Glomerular endothelial cell (primary cell): ENCODE measurements at regions not wholly inside any gene's neighbourhood (a gene's known extent, or its start where the extent isn't known, plus 50 kb on each side); places are given as distances from the start of the nearest gene placed in this dataset.
"Not testable (repeated sequence)": the region's sequence is repeated elsewhere in the genome, so short reads cannot be mapped to it uniquely, and the experiment has no call there.

ENCODE experiments used
- DNase-seq: peaks from one replicate; pipeline ENCODE4 v3.0.0-alpha.2; 2011; ENCODE audit warnings: low read depth, low spot score; ENCODE audit errors: extremely low read depth

DNA sequence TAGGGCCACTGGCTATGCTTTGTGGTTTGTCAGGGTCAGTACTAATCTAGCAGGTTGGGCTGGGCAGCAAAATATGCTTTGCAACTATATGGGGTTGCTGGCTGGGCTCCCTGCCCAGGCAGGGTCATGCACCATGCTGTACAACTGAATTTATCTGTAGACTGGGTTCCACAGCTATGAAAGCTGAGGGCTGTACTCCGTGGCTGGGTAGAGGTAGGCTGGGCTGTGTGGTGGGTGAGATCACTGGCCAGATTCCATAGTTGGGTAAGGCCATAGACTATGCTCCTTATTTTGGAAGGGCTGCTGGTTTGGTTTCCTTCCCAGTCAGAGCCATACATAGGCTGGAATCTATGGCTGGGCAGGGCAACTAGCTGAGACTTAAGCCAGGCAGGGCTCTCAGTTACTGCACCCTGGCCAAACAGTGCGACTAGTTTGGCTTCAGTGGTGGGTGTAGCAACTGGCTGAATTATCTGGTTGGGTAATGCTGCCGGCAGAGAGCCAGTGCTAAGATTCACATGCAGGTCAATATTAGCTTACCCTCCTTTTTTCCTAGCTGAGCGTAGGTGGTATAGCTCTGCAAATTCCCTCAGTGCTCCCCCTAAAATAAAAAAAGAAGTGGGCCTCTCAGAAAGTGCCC, 769.1 kb upstream of the CDH8 start:
- no peak for DNase-seq

DNA sequence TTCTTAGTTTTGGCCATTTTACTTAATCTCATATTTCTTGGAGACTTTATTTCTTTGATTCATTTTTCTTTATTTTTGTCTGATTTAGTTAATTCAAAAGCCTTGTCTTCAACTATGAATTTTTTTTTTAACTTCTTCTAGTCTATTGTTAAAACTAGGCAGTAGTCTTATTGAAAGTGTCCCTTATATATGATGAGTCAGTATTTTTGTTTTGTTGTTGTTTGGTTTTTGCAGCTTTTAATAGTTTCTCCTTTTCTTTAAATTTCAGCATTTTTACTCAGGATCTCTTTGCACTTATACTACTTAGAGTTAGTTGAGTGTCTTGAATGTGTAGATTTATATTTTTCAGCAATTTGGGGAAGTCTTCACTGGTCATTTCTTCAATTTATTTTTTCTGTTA, 758.5 kb upstream of the CDH8 start:
- DNase-seq: no peak

DNA sequence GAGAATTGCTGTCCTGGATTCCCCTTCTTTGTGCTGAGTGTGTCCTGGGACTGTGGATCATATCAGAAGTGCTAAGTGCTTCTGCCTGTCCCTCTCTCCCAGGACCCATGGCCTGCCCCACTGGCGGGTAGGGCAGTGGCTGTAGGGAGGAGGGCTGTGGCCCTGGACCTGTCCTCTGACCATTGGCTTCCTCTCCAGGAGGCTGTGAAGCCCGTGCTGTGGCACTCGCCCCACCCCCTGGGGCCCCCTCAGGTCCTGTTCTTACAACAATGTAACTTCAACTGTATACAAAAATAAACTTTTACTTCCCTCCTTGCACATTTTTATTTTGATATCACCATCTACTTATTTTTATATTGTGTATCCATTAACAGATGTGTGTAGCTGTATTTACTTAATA, 743.8 kb upstream of the CDH8 start:
- not testable (repeated sequence) for DNase-seq

DNA sequence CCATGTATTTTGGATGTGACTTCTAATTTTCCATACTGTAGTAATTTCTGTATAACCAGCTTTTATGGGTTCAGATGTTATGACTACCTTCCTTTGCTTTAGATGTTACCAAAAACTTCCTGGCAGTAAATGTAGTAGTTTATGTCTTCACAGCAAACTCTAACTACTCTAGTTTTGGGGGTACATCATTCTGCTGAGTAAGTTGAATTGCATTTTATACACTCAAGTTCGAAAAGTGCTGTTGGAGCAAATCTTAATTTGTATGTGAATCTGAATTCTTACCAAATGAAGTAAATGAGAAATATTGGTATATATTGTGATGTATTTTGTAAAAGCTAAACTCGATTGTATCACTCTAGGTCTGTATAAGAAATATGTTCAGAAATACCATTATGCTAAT, 728.3 kb upstream of the CDH8 start:
- DNase-seq: no peak

DNA sequence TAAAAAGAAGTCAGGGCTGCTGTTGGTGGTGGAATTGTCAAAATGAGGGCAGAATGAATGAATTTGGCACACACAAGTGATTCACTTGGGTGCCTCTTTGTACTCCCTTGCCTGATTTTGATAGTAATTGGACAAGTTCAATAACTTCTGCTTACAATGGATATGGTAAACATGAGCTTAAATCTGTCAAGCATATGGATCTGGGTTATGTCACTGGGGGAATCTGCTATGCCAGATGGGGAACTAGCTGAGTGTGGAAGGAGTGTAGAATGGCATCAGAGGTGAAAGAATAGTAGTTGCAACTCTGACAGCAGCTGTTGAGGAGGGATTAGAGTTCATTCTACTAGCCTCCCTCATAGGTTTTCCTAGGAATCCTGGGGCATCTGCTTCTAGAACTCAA, 724.2 kb upstream of the CDH8 start:
- DNase-seq: no peak

DNA sequence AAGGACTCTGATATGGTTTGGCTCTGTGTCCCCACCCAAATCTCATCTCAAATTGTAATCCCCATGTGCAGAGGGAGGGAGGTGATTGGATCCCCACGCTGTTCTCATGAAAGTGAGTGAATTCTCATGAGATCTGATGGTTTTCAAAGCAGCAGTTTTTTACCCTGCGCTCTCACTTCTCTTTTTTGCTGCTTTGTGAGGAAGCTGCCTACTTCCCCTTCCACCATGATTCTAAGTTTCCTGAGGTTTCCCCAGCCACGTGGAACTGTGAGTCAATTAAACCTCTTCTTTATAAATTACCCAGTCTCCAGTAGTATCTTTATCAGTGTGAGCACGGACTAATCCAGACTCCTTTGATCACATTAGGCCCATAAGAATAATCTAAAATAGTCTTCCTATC, 719.7 kb upstream of the CDH8 start:
- no peak for DNase-seq

DNA sequence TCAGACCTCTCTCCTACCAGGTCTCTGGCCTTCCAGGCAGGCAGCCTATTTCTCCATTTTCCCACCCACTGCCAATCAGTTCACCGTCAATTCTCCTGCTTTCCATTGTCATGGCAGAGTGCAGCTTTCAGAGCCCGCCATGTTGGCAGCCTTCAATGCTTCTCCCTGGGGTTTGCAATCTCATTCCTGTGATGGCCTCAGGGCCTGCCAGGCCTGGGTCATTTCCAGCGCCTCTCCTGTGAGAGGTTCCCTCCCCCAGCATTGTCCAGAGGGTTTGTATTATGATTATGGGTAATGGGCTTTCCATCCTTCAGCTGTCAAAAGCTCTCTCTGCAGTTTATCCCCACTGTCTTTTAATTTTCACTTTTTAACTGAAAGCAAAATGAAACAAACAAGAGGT, 716.6 kb upstream of the CDH8 start:
- DNase-seq: no peak

DNA sequence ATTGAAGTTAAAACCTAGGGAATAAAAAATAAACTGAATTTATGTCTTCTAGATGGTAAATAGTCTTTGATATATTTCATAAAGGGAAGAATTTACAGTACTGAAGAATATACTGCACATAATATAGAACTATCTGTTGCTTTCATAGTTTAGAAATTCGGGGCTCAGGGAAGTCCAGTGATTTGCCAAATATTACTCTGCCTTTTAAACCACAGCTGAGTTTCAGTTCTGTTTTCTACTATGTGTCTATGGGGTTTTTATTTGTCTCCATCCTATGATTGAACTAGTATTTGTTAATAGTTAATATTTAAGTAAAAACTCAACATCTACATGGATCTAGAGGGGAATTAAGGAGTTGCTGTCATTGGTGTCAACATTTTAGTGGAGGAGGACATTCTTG, 715.0 kb upstream of the CDH8 start:
- no peak for DNase-seq

DNA sequence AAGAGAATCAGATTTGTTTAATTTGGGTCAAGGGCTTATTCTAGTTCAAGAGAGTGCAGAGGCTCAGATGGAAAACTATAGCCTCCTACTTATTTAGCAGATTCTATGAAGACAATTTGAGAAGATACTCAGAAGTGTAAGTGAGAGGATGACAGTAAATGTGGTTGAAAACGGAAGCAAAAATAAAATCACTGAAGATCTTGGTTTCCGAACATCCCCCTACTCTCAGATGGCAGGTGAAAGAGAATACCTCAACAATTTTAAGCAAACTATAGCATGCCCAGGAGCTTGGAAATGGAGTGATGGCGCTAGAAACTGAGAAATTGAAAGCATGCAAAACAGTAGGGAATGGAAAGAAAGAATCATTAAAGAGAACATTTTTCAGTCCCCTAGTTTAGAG, 705.5 kb upstream of the CDH8 start:
- no peak for DNase-seq

DNA sequence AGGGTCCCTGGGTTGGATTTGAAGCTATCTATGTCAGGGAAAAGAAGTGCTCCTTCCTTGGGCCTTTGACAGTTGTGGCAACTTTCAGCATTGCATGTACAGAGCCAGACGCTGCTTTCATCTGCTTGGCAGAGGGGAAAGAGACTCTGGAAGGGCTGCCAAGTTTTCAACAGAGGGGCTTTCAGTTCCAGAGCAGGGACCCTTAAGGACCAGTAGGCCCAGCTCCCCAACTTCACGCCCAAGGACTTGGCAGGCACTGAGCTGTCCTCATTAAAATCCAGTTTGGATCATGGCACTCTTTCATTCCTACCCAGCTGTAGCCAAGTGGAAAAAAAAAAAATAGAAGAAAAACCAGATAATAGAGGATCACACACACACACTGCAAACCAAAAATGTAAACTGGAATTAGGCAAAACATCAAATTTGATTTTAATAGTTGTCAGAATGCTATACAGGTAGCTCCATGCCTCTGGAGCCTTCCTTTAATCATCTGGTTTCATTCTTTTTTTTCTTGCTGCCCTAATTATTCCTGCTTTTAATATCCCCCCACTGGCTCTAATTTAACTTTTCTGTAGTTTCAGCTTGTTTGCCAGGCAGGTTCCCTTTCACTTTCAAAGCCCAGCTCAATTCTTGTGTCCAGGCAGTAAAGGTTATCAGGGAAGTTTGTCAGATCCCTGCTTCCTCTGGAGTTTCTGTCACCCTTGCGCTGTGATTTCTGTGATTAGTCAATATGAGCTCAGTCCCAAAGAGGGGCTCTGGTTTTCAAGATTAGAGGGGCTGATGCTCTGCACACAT, 702.6 kb upstream of the CDH8 start:
- no peak for DNase-seq

DNA sequence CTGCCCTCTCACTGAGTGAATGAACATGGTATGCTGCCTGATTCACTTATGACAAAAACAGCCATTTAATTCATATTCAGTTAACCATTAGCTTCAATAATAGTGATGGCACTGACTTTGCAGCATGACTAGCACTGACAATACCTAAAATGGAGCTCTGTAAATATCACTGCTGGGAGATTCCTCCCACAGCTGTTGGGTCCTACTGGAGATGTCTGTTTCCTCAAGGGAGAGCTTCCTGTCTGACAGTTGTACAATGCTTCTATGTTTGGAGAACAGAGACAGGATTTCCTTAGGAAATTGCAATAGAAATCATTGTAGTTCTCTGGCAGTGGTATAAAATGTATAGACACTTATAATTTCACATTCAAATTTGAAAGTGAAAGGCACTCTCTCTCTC, 695.9 kb upstream of the CDH8 start:
- no peak for DNase-seq

DNA sequence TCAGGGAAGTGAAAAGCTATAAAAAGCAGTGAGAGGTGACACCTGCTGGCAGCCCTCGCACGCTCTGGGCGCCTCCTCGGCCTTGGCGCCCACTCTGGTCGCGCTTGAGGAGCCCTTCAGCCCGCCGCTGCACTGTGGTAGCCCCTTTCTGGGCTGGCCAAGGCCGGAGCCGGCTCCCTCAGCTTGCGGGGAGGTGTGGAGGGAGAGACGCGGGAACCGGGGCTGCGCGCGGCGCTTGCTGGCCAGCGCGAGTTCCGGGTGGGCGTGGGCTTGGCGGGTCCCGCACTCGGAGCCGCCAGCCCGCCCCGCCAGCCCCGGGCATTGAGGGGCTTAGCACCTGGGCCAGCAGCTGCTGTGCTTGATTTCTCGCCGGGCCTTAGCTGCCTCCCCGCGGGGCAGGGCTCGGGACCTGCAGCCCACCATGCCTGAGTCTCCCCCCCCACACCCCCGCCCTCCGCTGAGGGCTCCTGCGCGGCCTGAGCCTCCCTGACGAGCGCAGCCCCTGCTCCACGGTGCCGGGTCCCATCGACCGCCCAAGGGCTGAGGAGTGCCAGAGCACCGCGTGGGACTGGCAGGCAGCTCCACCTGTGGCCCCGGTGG, 688.5 kb upstream of the CDH8 start:
- not testable (repeated sequence) for DNase-seq

DNA sequence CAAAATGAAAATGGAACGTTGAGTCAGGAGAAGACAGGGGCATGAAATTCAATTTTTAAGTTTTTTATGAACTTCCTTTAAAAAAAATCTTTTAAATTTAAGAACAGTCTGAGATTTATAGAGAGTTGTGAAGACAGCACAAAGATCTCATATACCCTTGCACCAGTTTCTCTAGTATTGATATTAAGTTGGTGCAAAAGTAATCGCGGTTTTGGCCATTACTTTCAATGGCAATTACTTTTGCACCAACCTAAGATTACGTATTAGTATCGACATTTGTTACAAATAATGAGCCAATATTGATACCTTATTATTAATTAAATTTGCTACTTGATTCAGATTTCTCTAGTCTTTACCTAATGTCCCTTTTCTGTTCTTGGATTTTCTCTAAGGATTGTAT, 684.4 kb upstream of the CDH8 start:
- DNase-seq: no peak

DNA sequence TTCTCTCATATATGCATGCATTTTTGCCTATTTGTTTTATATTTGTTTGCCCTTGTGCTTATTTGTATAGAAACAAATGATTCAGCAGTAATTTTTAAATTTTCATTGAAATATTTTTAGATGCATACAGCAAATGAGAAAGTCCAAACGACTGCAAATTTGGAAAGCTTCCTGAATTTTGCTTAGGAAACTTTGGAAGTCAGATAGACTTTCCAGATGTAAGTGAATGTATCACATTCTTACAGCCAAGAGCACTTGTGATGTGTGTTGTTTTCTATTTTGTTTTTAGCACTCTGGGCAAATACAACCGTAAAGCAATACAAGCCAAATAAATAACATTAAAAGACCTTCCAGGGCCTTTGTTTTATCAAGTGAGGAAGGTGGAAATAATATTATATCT, 680.8 kb upstream of the CDH8 start:
- DNase-seq: no peak

DNA sequence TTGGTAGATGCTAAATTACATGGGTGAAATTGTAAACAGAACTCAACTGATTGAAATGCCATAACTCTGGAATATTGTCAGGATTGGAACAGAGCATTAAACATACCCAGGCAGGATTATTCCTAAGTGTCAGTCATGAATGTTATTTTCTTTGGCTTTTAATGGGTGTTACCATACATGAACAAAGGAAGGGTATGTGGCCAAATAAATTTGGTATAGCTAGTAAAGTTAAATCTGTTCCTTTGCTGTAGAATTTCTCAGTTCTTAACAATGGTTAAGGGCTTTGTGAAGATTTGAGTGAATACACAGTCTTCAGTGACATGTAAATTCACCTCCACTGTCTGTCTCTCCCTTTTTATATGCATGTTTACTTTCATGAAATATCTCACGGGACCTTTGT, 679.5 kb upstream of the CDH8 start:
- no peak for DNase-seq

DNA sequence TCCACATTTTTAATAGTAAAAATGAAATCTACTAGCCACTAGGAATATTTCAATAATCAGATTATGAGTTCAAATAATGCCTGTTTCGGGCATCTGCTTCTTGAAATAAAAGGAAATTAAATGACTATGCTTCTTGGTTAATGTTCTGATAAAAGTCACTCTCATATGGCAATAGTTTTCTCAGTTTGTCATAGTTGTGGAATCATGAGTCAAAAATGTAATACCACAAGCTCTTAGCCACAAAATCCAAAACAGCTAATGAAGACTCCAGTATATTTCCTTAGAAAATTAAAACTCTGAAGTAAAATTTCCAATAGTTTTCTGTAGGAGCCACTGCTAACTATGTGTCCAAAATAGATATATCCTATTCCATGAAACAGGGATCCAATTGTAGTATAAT, 676.3 kb upstream of the CDH8 start:
- no peak for DNase-seq

DNA sequence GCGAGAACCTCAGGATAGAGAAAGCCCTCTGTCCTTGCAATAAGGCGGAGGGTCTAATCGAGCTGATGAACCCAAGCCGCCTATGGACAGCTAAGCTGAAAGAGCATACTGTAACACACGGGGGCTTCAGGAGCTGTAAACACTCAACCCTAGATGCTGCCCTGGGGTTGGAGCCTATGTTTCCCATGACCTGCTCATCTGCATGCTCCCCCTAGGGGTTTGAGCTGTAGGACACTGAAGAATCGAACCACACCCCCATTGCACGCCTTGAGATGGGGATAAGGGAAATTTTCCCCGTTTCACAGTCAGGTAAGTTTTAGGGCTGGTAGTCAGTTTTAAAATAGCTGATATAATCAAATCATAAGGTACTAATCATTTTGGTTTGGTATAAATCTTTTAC, 675.6 kb upstream of the CDH8 start:
- DNase-seq: no peak

DNA sequence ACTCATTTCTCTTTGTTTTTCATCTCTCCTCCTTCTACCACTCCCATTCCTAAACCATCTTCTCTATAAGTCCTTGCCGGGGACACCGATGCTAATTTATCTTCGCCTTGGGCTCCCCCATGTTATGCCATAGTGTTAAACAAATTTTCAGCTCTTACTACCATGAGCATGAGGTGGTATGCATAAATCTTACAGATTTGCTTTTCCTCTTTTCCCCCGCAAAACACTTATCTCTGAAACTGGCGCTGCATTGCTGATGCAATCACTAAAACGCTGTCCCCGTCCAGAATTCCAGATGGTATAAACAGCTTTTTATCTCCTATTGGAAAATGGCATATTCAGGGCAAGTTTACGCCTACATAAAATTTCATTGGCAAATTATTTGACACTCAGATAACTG, 673.6 kb upstream of the CDH8 start:
- DNase-seq: no peak

DNA sequence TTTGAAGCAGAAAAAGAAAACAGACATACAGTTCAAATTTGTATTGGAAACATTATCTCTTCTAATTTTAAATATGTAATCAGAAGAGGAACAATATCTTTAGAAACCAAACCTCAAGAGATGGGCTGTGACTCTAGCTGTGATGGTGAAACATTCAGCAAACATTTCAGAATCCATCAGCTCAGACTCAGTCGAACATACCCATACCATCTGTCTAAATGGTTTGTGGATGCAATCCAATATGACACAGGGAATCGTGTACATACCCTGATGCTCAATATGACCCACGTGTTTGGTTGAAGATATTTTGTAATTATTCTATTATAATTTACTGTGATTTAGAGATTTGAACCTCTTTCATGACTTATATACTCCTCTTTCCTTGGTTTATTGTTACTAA, 665.2 kb upstream of the CDH8 start:
- no peak for DNase-seq

DNA sequence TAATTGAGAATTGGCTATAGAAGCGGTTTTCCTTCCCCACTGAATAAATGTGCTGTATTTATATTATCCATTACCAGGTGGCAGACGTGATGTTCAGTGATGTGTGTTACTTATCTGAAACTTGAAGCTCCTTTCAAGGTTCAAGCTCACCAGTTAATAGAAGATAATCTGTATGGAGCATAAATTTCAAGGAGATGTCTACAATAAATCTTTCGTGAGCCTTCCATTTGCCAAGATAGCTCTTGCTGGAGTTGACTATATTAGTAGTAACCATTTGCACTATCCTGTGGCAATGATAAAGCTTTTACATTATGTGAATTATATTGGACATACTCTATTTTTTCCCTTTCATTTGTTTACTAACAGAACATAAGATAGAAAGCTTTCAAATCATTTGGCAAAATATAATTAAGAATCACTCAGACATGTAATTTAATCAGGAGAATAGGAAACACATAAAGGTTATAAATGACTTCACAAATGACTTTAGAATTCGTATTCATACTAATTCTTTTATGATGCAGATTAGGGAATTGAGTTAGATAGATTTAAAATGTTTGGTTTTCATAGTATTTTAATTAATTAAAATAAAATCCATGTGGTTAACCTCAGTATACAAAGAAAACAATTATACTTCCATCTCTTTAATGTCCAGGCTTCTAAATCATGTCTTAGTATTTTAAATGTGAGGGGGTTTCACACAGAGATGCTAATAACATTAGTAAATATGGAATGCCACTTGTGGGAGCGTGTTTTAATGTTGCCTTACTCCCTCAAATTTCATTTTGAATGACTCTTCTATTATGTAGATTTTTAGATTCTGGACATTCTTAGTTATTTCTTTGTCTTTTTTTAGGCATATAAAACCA, 664.4 kb upstream of the CDH8 start:
- no peak for DNase-seq

DNA sequence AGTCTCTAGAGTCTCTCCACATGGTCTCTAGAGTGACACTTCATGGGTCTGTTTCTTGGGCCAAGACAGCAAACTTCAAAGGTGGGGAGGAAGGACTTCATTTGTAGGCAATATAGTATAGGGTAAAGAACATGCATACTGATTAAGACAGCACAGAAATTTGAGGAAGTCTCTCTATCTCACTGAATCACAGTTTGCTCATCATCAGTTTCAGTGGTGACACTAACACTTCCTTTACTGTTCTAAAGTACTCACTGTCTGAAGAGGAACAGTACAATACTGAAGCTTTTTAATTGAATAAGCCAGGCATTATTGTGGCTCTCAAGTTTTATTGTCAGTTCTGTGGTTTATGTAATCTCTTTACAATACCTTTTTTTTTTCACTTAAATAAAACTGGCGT, 656.4 kb upstream of the CDH8 start:
- DNase-seq: no peak
